Thoracic aorta (tissue), 2 donors: ENCODE measurements at regions not wholly inside any gene's neighbourhood (a gene's known extent, or its start where the extent isn't known, plus 50 kb on each side); places are given as distances from the start of the nearest gene placed in this dataset.
A peak's percentile ranks its signal among the peaks of the same experiment; 100 is the strongest.
"Not testable (repeated sequence)": the region's sequence is repeated elsewhere in the genome, so short reads cannot be mapped to it uniquely, and the experiment has no call there.

Source experiments
- ATAC-seq: fragments of 150-250 bp; one replicate; pipeline ENCODE4 v1.8.0; 2017; ENCODE audit warnings: low read depth; ENCODE audit not compliant: insufficient number of reproducible peaks, low FRiP score
- DNase-seq: peaks from one replicate; pipeline ENCODE4 v3.0.0-alpha.2; 2020; ENCODE audit warnings: low spot score
- H3K27ac ChIP-seq, 2 donors: fragments of 200-600 bp; sonication (generic); 1 replicate in 1 of 2; 2 replicates in 1 of 2; pipeline ENCODE4 v1.5.1; 2016; ENCODE audit warnings: mild to moderate bottlenecking in 2 of 2, moderate library complexity in 2 of 2
- H3K27me3 ChIP-seq: fragments of 200-600 bp; sonication (generic); replicated peaks from 2 replicates; pipeline ENCODE4 v1.6.0; 2016; ENCODE audit warnings: mild to moderate bottlenecking; ENCODE audit not compliant: insufficient read depth
- H3K36me3 ChIP-seq: fragments of 200-600 bp; sonication (generic); one replicate; pipeline ENCODE4 v1.5.1; 2016
- H3K4me1 ChIP-seq, 2 donors: fragments of 200-600 bp; sonication (generic); 1 replicate in 1 of 2; 2 replicates in 1 of 2; pipeline versions ENCODE4 v1.5.1 to v1.6.0; 2016; ENCODE audit warnings: low read depth in 2 of 2, mild to moderate bottlenecking in 1 of 2; ENCODE audit not compliant: control insufficient read depth in 1 of 2
- H3K4me3 ChIP-seq: fragments of 200-600 bp; sonication (generic); 2 replicates; pipeline ENCODE4 v1.5.1; 2016; ENCODE audit warnings: mild to moderate bottlenecking
- H3K9me3 ChIP-seq: fragments of 200-600 bp; sonication (generic); 2 replicates; pipeline ENCODE4 v1.5.1; 2016
- CTCF ChIP-seq: fragments of 200-600 bp; sonication (generic); IDR thresholded peaks from one replicate; pipeline ENCODE4 v1.5.1; 2019; ENCODE audit warnings: antibody characterized with exemption

- H3K4me3 ChIP-seq = no peak overlapping the region
- peaks cover 11 to 16% of the 10 kb centered on the region in 2 donors for H3K4me1 ChIP-seq
- no peak overlapping the region for H3K27ac ChIP-seq
- DNase-seq (no peak), ATAC-seq (no peak)
- TF ChIP-seq CTCF = no peak
- no peaks in the 10 kb centered on the region for H3K9me3 ChIP-seq
- H3K27me3 ChIP-seq = no peaks in the 10 kb centered on the region
- no peaks in the 10 kb centered on the region for H3K36me3 ChIP-seq
These were observed 111.7 kb upstream of the PGR start for GRCh38 chr11:101241160-101241795.

DNA sequence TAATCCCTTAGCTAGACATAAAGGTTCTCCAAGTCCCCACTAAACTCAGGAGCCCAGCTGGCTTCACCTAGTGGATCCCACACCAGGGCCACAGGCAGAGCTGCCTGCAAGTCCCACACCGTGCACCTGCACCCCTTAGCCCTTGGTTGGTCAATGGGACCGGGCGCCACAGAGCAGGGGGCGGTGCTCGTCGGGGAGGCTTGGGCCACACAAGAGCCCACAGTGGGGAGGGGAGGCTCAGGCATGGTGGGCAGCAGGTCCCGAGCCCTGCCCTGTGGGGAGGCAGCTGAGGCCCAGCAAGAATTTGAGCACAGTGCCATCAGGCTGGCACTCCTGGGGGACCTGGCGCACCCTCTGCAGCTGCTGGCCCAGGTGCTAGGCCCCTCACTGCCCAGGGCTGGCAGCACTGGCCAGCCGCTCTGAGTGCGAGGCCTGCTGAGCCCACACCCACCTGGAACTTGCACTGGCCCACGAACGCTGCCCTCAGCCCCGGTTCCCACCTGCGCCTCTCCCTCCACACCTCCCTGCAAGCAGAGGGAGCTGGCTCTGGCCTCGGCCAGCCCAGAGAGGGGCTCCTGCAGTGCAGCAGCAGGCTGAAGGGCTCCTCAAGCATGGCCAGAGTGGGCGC is 101.7 kb upstream of the PGR start:
- not testable (repeated sequence) for H3K27ac ChIP-seq, H3K4me3 ChIP-seq, H3K9me3 ChIP-seq, DNase-seq, H3K27me3 ChIP-seq, H3K36me3 ChIP-seq, H3K4me1 ChIP-seq, ATAC-seq

GRCh38 chr11:101226617-101227016 is 97.0 kb upstream of the PGR start:
- peaks cover 10% of the 10 kb centered on the region for H3K9me3 ChIP-seq
- TF ChIP-seq CTCF = no peak
- peaks cover 6 to 11% of the 10 kb centered on the region in 2 donors for H3K4me1 ChIP-seq
- peak overlapping the region; percentile 27 for H3K4me3 ChIP-seq
- no peaks in the 10 kb centered on the region for H3K36me3 ChIP-seq
- no peak for ATAC-seq
- no peaks in the 10 kb centered on the region for H3K27me3 ChIP-seq
- H3K27ac ChIP-seq = no peak overlapping the region
- no peak for DNase-seq

- no peaks in the 10 kb centered on the region for H3K36me3 ChIP-seq
- ATAC-seq = no peak
- no peak overlapping the region for H3K4me3 ChIP-seq
- peaks cover 6 to 11% of the 10 kb centered on the region in 2 donors for H3K4me1 ChIP-seq
- DNase-seq = no peak
- no peaks in the 10 kb centered on the region for H3K27me3 ChIP-seq
- peaks cover 10% of the 10 kb centered on the region for H3K9me3 ChIP-seq
- TF ChIP-seq CTCF = no peak
- no peak overlapping the region for H3K27ac ChIP-seq
These were observed 94.6 kb upstream of the PGR start for GRCh38 chr11:101224221-101224620.

DNA sequence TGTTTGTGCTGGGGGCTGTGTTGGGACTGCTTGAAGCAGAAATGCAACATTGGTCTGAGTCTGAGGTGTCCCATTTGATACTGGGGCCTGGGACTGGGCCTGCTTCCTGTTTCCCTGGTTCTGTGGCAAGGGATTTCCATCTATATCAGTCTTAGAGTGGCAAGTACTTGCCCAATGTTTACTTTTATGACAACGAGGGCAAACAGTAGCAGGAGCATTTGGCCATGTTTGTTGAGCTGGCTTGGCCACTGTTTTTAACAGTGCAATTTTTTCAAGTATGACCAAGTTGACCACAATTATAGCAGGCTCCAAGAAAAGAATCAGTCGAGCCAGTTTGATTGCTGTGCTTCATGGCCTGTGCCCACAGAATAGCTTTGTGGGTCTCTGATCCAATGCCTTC is 88.5 kb upstream of the PGR start:
- H3K27ac ChIP-seq, H3K4me3 ChIP-seq, ATAC-seq, DNase-seq, H3K36me3 ChIP-seq, H3K27me3 ChIP-seq, H3K9me3 ChIP-seq: not testable (repeated sequence)
- H3K4me1 ChIP-seq = peaks cover 10 to 13% of the 10 kb centered on the region in 2 donors

DNA sequence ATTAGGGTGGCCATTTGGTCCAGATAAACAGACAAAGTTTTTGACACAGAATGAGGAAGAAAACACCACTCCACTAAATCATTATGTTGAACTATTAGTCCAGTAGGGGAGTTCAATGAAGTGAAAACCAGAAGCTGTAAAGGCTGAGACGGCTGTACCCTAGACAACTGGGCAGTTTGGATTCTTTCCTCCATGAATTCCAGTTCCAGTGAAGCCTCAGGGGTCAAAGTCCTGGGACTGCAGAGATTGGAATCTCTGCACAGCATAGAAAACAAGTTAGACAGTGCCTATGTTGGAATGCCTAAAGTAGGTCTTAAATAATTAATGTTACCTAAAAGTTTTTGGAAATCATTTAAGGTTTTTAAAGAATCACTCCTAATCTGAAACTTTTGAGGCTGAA is 86.5 kb upstream of the PGR start:
- not testable (repeated sequence) for H3K4me3 ChIP-seq, H3K27me3 ChIP-seq, ATAC-seq, H3K9me3 ChIP-seq, H3K36me3 ChIP-seq, DNase-seq, H3K27ac ChIP-seq
- peaks cover 10 to 13% of the 10 kb centered on the region in 2 donors for H3K4me1 ChIP-seq
